Liver (tissue), 8 donors: ENCODE measurements at regions not wholly inside any gene's neighbourhood (a gene's known extent, or its start where the extent isn't known, plus 50 kb on each side); places are given as distances from the start of the nearest gene placed in this dataset.

Experiments used
- DNase-seq: peaks from one replicate; pipeline ENCODE4 v3.0.0-alpha.2; 2017; ENCODE audit warnings: low spot score
- H3K27ac ChIP-seq, 2 donors: one replicate each; pipeline ENCODE4 v1.7.0; 2013; ENCODE audit warnings: inconsistent platforms in 2 of 2, low read length in 2 of 2, control low read depth in 1 of 2, low read depth in 1 of 2, mild to moderate bottlenecking in 1 of 2
- H3K27me3 ChIP-seq, 4 donors: one replicate each; pipeline versions ENCODE4 v1.6.1 to v1.7.0; 2013; ENCODE audit warnings: low read length in 3 of 4, inconsistent platforms in 1 of 4, mild to moderate bottlenecking in 1 of 4, moderate library complexity in 1 of 4; ENCODE audit not compliant: control insufficient read depth in 4 of 4, insufficient read depth in 4 of 4
- H3K36me3 ChIP-seq, 4 donors: one replicate each; pipeline versions ENCODE4 v1.6.1 to v1.7.0; 2013; ENCODE audit warnings: low read length in 3 of 4, mild to moderate bottlenecking in 3 of 4, low read depth in 1 of 4, moderate library complexity in 1 of 4; ENCODE audit not compliant: control insufficient read depth in 4 of 4, insufficient read depth in 3 of 4
- H3K4me1 ChIP-seq, 4 donors: one replicate each; pipeline versions ENCODE4 v1.6.1 to v1.7.0; 2013; ENCODE audit warnings: low read length in 3 of 4, mild to moderate bottlenecking in 3 of 4, moderate library complexity in 1 of 4; ENCODE audit not compliant: control insufficient read depth in 4 of 4, insufficient read depth in 4 of 4
- H3K4me3 ChIP-seq, 3 donors: one replicate each; pipeline versions ENCODE4 v1.6.1 to v1.7.0; 2013; ENCODE audit warnings: low read length in 3 of 3, control low read depth in 1 of 3, low read depth in 1 of 3, mild to moderate bottlenecking in 1 of 3
- H3K9ac ChIP-seq, 2 donors: one replicate each; pipeline ENCODE4 v1.7.0; 2013; ENCODE audit warnings: low read length in 2 of 2, mild to moderate bottlenecking in 2 of 2, moderate library complexity in 2 of 2, control low read depth in 1 of 2, low read depth in 1 of 2
- H3K9me3 ChIP-seq, 4 donors: one replicate each; pipeline versions ENCODE4 v1.6.1 to v1.7.0; 2013; ENCODE audit warnings: low read length in 3 of 4; ENCODE audit not compliant: control insufficient read depth in 4 of 4
- EGR1 ChIP-seq, 2 donors: IDR thresholded peaks; 2 replicates each; pipeline ENCODE4 v1.6.1; 2016 to 2018; ENCODE audit warnings: antibody characterized with exemption in 2 of 2, low read depth in 2 of 2
- FOXA1 ChIP-seq: IDR thresholded peaks from 2 replicates; pipeline ENCODE4 v1.6.1; 2016; ENCODE audit warnings: antibody characterized with exemption
- FOXA2 ChIP-seq: IDR thresholded peaks from 2 replicates; pipeline ENCODE4 v1.6.1; 2016; ENCODE audit warnings: antibody characterized with exemption
- GABPA ChIP-seq, 2 donors: IDR thresholded peaks in 1 of 2; conservative IDR thresholded peaks in 1 of 2; 2 replicates each; pipeline ENCODE4 v1.6.1; 2016; ENCODE audit warnings: antibody characterized with exemption in 2 of 2, mild to moderate bottlenecking in 1 of 2, moderate library complexity in 1 of 2
- HNF4A ChIP-seq, 2 donors: conservative IDR thresholded peaks; 2 replicates each; pipeline ENCODE4 v1.6.1; 2016; ENCODE audit warnings: antibody characterized with exemption in 2 of 2, mild to moderate bottlenecking in 2 of 2
- JUND ChIP-seq, 2 donors: IDR thresholded peaks; 2 replicates each; pipeline ENCODE4 v1.6.1; 2016; ENCODE audit warnings: antibody characterized with exemption in 2 of 2
- MAX ChIP-seq: IDR thresholded peaks from 2 replicates; pipeline ENCODE4 v1.6.1; 2016; ENCODE audit warnings: antibody characterized with exemption
- NR2F2 ChIP-seq: IDR thresholded peaks from 2 replicates; pipeline ENCODE4 v1.6.1; 2016; ENCODE audit warnings: antibody characterized with exemption
- RAD21 ChIP-seq, 2 donors: IDR thresholded peaks; 2 replicates each; pipeline ENCODE4 v1.6.1; 2016; ENCODE audit warnings: antibody characterized with exemption in 2 of 2, mild to moderate bottlenecking in 2 of 2
- RXRA ChIP-seq, 2 donors: IDR thresholded peaks; 2 replicates each; pipeline ENCODE4 v1.6.1; 2017 to 2018; ENCODE audit warnings: antibody characterized with exemption in 2 of 2, mild to moderate bottlenecking in 1 of 2
- SP1 ChIP-seq: IDR thresholded peaks from 2 replicates; pipeline ENCODE4 v1.6.1; 2018; ENCODE audit warnings: antibody characterized with exemption, mild to moderate bottlenecking
- TAF1 ChIP-seq: conservative IDR thresholded peaks from 2 replicates; pipeline ENCODE4 v1.6.1; 2016; ENCODE audit warnings: antibody characterized with exemption, mild to moderate bottlenecking
- YY1 ChIP-seq: IDR thresholded peaks from 2 replicates; pipeline ENCODE4 v1.6.1; 2016; ENCODE audit warnings: antibody characterized with exemption, mild to moderate bottlenecking
- WGBS: extraction: QIAGEN DNeasy Blood & Tissue Kit; methylation state at CpG from one replicate; pipeline ENCODE4 v1.1.7; 2013; 5-methylcytosine and 5-hydroxymethylcytosine counted together
- TF ChIP-seq, protein P1 (sequence below): IDR thresholded peaks from 2 replicates; pipeline ENCODE4 v1.6.1; 2016; ENCODE audit warnings: antibody characterized with exemption
- TF ChIP-seq, protein P2 (sequence below): IDR thresholded peaks from 2 replicates; pipeline ENCODE4 v1.6.1; 2016; ENCODE audit warnings: antibody characterized with exemption
- TF ChIP-seq, protein P3 (sequence below): fragments of 150-350 bp; IDR thresholded peaks from 2 replicates; pipeline ENCODE4 v1.5.1; 2017; ENCODE audit warnings: improper control_type of control experiment, low read depth, low read length; ENCODE audit not compliant: missing input control
- donor health status: healthy.
- donor health status: healthy.
- donor health status: healthy.
- donor health status: healthy.
- donor health status: healthy.

DNA sequence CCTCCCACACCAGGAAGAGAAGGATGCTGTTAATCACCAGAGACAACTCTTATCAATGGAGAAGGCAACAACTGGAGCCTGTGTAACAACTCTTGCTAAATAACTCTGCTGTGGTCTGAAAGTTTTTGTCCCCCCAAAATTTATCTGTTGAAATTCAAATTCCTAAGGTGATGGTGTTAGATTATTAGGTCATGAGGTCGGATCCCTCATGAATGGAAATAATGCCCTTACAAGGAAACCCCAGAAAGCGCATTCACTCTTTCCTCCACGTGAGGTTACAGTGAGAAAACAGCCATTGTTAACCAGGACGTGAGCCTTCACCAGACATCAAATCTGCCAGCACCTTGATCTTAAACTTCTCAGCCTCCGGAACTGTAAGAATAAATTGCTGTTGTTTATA lies 141.9 kb upstream of the CXADR start:
- Histone ChIP-seq H3K36me3 (no peaks in the 10 kb centered on the region), H3K27ac (no peak overlapping the region), H3K27me3 (no peaks in the 10 kb centered on the region), H3K9ac (no peak overlapping the region), H3K4me1 (no peaks in the 10 kb centered on the region), H3K4me3 (no peak overlapping the region), H3K9me3 (no peaks in the 10 kb centered on the region)
- no peak for DNase-seq
- TF ChIP-seq FOXA2 (no peak), MAX (no peak), TAF1 (no peak), RXRA (IDR thresholded peaks at IDR 0.05) (no peak), NR2F2 (no peak), RAD21 (IDR thresholded peaks at IDR 0.05) (no peak), SP1 (no peak), FOXA1 (no peak), JUND (IDR thresholded peaks at IDR 0.05) (no peak), HNF4A (conservative IDR thresholded peaks at IDR 0.05) (no peak)
- TF ChIP-seq, protein P1, sequence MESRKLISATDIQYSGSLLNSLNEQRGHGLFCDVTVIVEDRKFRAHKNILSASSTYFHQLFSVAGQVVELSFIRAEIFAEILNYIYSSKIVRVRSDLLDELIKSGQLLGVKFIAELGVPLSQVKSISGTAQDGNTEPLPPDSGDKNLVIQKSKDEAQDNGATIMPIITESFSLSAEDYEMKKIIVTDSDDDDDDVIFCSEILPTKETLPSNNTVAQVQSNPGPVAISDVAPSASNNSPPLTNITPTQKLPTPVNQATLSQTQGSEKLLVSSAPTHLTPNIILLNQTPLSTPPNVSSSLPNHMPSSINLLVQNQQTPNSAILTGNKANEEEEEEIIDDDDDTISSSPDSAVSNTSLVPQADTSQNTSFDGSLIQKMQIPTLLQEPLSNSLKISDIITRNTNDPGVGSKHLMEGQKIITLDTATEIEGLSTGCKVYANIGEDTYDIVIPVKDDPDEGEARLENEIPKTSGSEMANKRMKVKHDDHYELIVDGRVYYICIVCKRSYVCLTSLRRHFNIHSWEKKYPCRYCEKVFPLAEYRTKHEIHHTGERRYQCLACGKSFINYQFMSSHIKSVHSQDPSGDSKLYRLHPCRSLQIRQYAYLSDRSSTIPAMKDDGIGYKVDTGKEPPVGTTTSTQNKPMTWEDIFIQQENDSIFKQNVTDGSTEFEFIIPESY = no peak
- TF ChIP-seq, protein P2, sequence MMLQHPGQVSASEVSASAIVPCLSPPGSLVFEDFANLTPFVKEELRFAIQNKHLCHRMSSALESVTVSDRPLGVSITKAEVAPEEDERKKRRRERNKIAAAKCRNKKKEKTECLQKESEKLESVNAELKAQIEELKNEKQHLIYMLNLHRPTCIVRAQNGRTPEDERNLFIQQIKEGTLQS = no peak
- 48% methylated on average over 5 of the region's 5 CpGs for WGBS

DNA sequence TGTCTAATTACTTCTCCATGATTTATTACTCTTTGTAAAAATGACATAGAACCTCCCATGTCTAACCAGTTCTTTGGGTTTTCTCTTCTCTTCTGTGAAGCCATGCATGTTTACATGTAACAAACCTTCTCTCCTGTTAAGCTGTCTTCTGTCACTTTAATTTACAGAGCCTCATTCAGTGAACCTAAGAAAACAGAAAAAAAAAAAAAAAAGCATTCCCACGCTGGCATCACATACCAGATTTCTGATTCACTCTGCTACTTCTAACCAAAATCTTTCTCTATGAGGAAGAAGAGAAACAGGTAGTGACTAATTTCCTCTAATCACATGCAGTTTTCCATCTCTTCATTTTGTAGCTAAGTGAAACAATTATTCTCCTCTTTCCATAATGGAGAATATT lies 141.4 kb upstream of the CXADR start:
- DNase-seq = no peak
- WGBS = 27% methylated on average over 1 of the region's 1 CpG
- H3K4me3 ChIP-seq = no peak overlapping the region

More for the DNA sequence above, 141.4 kb upstream of the CXADR start:
- Histone ChIP-seq H3K9ac (no peak overlapping the region), H3K4me1 (no peaks in the 10 kb centered on the region), H3K27me3 (no peaks in the 10 kb centered on the region), H3K27ac (no peak overlapping the region), H3K36me3 (no peaks in the 10 kb centered on the region), H3K9me3 (no peaks in the 10 kb centered on the region)
- TF ChIP-seq FOXA2 = no peak
- TF ChIP-seq RAD21 (IDR thresholded peaks at IDR 0.05) = no peak
- TF ChIP-seq HNF4A (conservative IDR thresholded peaks at IDR 0.05) = no peak
- TF ChIP-seq TAF1 = no peak
- TF ChIP-seq, protein P1 = no peak
- TF ChIP-seq FOXA1 = no peak
- TF ChIP-seq GABPA (IDR thresholded peaks at IDR 0.05 in 1 of 2, conservative IDR thresholded peaks at IDR 0.05 in 1 of 2) = no peak
- TF ChIP-seq EGR1 (IDR thresholded peaks at IDR 0.05; ENCODE audit: low read depth in 2 of 2) = no peak
- TF ChIP-seq, protein P3, sequence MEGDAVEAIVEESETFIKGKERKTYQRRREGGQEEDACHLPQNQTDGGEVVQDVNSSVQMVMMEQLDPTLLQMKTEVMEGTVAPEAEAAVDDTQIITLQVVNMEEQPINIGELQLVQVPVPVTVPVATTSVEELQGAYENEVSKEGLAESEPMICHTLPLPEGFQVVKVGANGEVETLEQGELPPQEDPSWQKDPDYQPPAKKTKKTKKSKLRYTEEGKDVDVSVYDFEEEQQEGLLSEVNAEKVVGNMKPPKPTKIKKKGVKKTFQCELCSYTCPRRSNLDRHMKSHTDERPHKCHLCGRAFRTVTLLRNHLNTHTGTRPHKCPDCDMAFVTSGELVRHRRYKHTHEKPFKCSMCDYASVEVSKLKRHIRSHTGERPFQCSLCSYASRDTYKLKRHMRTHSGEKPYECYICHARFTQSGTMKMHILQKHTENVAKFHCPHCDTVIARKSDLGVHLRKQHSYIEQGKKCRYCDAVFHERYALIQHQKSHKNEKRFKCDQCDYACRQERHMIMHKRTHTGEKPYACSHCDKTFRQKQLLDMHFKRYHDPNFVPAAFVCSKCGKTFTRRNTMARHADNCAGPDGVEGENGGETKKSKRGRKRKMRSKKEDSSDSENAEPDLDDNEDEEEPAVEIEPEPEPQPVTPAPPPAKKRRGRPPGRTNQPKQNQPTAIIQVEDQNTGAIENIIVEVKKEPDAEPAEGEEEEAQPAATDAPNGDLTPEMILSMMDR = no peak
- TF ChIP-seq YY1 = no peak
- no peak for TF ChIP-seq RXRA (IDR thresholded peaks at IDR 0.05)
- no peak for TF ChIP-seq MAX
- TF ChIP-seq SP1 = no peak
